Sciatic nerve (tissue), 2 donors: ENCODE measurements at regions not wholly inside any gene's neighbourhood (a gene's known extent, or its start where the extent isn't known, plus 50 kb on each side); places are given as distances from the start of the nearest gene placed in this dataset.
"Not testable (repeated sequence)": the region's sequence is repeated elsewhere in the genome, so short reads cannot be mapped to it uniquely, and the experiment has no call there.

Experiments
- ATAC-seq: fragments of 200-7000 bp; cut with Tn5 transposase; one replicate; pipeline ENCODE4 v1.9.1; 2020; ENCODE audit warnings: mild to moderate bottlenecking, moderate library complexity
- DNase-seq: peaks from one replicate; pipeline ENCODE4 v3.0.0-alpha.2; 2020; ENCODE audit warnings: low spot score
- intact Hi-C: fragments of 100-400 bp; cut with DNase I; formaldehyde crosslinking; loops from one replicate; pipeline ENCODE4 v1.14.2; 2022
- donor health status: DM: no; HTN: no; CAD: no.
- donor health status: DM: no; HTN: no; CAD: no.

- DNase-seq (no peak), ATAC-seq (no peak)
- intact Hi-C loops, result loop anchor here (5.0 kb wide), 1 partner anchor 651 kb away; no protein-coding TSS in a partner anchor
Observed at GRCh38 chr6:134823710-134824034, 126.2 kb downstream of the ALDH8A1 start.

DNA sequence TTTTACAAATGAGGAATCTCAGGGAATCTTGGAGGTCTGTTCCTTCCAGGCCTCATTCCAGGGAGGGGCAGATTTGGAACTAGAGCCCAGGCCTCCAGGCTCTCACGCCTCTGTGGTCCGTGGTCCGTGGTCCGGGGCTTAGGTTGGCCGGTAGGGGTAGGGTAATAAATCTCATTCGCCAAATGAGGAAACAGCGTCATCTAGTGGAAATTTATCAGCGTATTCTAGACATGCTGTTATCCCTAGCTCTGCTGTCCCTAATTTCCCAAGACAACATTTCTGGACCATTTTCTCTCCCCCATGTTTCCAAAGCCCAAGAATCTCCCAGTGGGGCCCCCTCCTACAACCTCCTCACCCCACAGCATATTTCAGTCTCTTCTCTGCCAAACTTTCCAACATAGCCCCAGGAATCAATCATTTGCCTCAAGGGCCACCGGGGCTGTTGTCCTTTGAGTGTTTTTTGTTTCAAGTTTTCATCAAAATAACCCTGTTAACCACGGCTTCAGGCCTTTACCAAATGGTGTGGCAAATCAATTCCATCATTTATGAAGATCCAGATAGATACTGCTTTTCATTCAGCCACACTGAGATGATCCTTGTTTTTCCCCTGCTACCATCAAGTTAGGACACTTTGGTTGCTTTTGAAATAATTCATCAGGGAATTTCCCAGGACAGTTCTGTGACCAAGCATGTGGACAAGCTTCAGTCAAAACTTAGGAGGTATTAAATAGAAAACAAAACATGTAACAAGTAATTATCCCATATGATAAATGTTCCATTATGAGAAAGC lies 126.8 kb downstream of the ALDH8A1 start:
- peak; percentile 89 for ATAC-seq
- intact Hi-C loops, result loop anchor here (5.0 kb wide), 1 partner anchor 651 kb away; no protein-coding TSS in a partner anchor
- DNase-seq, result no peak

- ATAC-seq (no peak), DNase-seq (no peak)
- intact Hi-C loops, result loop anchor here (5.0 kb wide), 1 partner anchor 650 kb away; no protein-coding TSS in a partner anchor
Observed at GRCh38 chr6:134821928-134822864, 127.7 kb downstream of the ALDH8A1 start.

GRCh38 chr6:134821397-134821796 lies 128.5 kb downstream of the ALDH8A1 start:
- DNase-seq (no peak), ATAC-seq (no peak)
- intact Hi-C loops, result loop anchor here (5.0 kb wide), 1 partner anchor 649 kb away; no protein-coding TSS in a partner anchor

DNA sequence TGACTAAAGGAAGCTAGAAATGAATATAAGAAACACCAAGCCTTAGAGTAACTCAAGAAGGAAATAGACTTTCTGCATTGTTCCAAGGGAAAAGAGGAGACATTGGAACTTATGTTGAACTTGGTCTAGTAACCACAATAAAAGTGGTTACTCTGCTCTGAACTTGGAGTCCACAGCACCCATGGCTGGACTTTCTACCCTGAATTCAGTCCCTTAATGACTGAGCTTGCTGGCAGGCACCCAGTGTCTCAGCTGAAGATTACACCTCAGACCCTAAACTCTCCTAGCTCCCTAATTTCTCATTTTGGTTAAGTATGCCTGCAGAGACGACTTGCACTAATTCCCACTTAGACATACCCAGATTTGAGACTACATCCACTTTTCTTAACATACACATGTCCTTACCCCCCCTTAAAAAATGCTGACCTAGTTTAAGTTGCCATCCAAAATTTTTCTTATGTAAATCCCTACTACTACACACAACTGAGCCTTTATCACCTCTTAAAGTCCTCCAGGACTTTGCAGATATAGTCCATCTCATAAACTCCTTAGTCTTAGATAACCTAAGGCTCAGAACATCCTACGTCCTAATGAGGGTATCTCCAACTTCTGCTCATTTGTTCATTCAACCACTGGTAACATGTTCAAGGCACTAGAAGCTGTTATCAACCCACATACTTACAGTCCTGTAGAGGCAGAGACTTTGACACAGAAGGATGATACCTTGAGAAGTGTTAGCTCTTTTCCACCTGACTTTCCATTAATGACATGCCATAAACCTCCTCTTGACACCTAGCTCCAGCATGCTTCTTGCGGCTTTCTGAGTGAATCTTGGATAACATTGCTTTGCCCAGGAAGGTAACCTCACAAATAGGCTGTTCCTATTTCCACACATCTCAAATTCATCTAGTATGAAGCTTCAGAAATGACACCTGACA lies 129.8 kb downstream of the ALDH8A1 start:
- intact Hi-C loops, result loop anchor here (5.0 kb wide), 1 partner anchor 648 kb away; no protein-coding TSS in a partner anchor
- DNase-seq (no peak), ATAC-seq (no peak)

DNA sequence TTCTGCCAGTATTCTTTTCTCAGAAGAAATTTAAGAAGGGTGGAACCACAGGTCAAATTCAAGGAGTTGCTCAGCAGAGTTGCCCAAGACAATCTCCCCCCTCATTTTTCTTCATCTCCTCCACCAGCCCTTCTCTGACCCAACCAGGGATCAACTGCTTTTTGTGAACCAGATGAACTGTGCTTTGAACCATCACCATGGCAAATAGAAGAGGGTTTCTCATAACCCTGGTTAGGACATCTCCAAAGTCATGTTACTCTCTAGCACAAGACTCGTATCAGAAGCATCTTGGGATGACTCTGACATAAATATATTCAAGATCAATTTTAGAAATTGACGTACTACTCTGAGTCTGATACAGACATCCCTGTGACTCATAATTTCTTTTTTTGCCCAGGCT lies 130.7 kb downstream of the ALDH8A1 start:
- intact Hi-C loops, result no loop called here
- ATAC-seq (no peak), DNase-seq (no peak)

GRCh38 chr6:134817448-134817847 lies 132.5 kb downstream of the ALDH8A1 start:
- DNase-seq, result no peak
- no peak for ATAC-seq
- intact Hi-C loops, result no loop called here

DNA sequence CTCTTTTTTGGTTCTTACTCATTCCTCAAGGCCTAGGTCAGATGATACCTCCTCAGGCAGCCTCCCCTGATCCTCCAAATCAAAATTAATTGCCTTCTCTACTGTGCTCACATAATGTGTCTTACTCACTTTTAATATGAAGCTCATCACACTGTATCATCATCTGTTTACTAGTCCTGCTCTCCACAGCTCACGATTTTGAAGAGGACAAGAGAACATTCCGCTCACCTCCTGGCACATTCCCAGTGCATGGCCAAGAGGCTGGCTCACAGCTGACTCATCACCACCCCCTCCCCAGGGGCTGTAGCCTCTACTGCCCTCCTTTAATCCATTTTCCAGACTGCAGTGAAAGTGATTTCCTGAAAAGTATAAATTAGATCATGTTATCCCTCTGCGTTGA lies 133.1 kb downstream of the ALDH8A1 start:
- intact Hi-C loops, result no loop called here
- DNase-seq, result no peak
- no peak for ATAC-seq

DNA sequence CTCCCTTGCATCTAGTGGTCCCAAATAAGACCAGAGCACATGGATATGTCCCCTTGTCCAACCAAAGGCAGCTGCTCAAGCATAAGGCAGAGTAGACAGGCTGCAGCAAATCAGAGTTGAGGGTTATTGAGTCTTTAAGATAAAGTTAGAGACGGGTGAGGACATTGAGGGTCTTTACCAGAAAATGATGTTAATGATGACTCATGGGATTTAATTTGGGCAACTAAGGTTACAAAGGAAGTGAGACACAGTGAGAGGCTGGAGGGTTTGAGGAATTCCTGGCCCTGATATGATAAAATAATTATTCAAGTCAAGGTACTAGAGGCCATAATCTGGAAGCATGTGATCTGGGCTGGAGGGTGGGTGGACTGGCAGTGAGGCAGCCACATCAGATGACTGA lies 133.6 kb downstream of the ALDH8A1 start:
- intact Hi-C loops, result no loop called here
- ATAC-seq (no peak), DNase-seq (no peak)

DNA sequence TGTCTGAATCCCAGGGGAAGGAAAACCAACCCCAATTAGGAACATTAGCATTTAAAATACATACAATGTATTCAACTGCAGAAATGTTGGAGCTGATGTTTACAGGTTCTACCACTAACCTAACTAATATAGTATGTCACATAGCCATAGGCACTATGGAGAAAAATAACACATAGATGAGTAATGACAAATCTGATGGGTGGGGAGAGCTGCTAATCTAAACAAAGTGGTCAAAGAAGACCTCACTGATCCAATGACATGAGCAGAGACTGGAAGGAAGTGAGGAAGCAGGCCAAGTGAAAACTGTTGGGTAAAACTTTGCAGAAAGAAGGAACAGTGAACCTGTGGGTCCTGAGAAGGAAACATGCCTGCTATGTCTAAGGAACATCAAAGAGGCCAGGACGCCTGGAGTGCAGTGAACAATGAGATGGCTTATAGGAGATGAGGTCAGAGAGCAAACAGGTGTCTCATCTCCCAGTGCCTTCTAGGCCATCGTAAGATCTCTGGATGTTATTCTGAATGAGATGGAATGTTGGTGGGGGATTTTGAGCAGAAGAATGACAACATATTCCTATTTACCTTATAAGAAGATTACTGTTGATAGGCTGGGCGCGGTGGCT lies 135.7 kb downstream of the ALDH8A1 start:
- DNase-seq, result no peak
- no peak for ATAC-seq
- intact Hi-C loops, result no loop called here

- intact Hi-C loops, result no loop called here
- ATAC-seq (no peak), DNase-seq (no peak)
Observed at GRCh38 chr6:134813146-134813545, 136.8 kb downstream of the ALDH8A1 start.

- ATAC-seq (no peak), DNase-seq (no peak)
- intact Hi-C loops, result no loop called here
Observed at GRCh38 chr6:134810402-134810801, 139.5 kb downstream of the ALDH8A1 start.

DNA sequence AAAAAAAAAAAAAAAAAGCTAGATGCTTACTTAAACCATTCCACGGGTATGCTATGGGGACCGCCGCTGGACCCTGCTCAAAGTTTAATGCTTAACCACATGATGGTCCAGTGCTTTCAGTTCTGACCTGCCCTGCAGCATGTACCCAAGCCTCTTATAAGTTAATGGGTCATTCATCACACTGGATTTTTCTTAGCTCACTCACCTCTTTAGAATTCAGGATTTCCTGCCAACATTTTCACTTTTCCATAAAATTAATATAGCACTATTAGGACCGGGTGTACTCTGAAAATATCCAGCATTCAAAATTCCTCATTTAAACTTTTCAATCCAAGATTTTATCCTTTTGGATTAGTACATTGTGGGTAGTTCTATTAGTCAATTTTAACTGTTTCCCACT lies 140.8 kb downstream of the ALDH8A1 start:
- intact Hi-C loops, result no loop called here
- ATAC-seq, result no peak
- no peak for DNase-seq

DNA sequence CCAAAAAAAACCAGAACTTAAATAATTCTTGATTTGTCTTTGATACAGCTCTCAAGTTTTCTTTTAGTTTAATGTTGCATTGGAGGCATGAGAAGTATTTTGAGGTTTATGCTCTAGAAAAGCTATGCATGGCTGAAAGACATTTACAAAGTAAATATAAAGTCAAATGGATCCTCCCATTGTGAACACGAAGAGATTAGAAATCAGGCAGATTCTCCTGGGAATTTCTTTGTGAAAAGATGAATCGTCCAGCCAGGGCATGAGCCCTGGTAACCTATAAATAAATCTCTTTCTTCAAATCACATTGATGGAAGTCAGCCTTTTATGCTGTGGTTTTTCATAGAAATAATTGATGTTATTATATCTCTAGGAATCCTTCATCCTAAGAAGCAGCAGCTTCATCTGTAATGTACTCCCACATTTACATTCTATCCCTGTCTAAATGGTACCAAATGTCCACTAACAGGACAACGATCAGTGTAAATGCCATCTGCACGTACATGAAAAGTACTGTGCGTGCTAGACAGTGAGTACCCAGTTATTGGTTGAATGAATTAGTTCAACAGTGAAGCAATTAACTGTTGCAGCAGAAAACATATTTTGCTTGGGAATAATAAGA lies 143.6 kb downstream of the ALDH8A1 start:
- ATAC-seq (no peak), DNase-seq (no peak)
- intact Hi-C loops, result no loop called here

GRCh38 chr6:134805168-134805567 lies 144.7 kb downstream of the ALDH8A1 start:
- no peak for ATAC-seq
- intact Hi-C loops, result no loop called here
- no peak for DNase-seq

- ATAC-seq, intact Hi-C loops, DNase-seq: not testable (repeated sequence)
Observed at GRCh38 chr6:134804311-134804710, 145.6 kb downstream of the ALDH8A1 start.

DNA sequence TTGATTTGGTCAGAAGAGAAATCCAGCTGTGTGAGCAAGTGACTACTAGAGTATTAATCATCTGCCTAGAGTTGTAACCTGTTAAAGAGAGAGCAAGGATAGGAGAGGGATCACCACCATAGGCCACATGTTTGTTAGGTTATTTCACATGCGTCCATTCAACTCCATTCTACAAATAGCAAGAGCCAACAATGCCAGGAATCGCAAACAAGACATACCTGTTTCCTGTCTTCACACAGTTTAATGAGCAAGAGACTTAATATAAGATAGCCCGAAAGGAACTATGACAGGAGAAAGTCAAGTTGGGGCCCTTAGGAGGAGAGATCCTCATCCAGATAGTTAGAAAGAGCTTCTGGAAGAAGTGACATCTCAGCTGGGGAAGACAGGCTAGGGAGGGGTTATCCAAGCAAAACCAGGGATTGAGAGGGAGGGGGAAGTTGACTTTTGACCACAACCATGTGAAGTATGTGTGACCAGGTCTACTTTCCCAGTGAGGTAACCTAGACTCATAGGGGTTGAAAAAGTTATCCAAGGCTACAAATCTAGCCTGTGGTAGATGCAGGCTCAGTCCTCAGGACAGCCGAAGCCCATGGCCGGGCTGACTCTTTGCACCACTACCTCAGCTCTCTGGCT lies 147.4 kb downstream of the ALDH8A1 start:
- no peak for DNase-seq
- no peak for ATAC-seq
- intact Hi-C loops, result no loop called here
